Transverse colon (tissue), 4 donors: ENCODE measurements at regions not wholly inside any gene's neighbourhood (a gene's known extent, or its start where the extent isn't known, plus 50 kb on each side); places are given as distances from the start of the nearest gene placed in this dataset.

Experiments used
- DNase-seq: peaks from one replicate; pipeline ENCODE4 v3.0.0-alpha.2; 2019
- H3K27ac ChIP-seq, 4 donors: fragments of 200-600 bp; sonication (generic); 2 replicates each; pipeline ENCODE4 v1.5.1; 2016 to 2018; ENCODE audit warnings: inconsistent platforms in 4 of 4
- H3K27me3 ChIP-seq: fragments of 200-600 bp; sonication (generic); 2 replicates; pipeline ENCODE4 v1.5.1; 2017; ENCODE audit warnings: inconsistent platforms
- H3K36me3 ChIP-seq, 4 donors: fragments of 200-600 bp; sonication (generic); 2 replicates each; pipeline ENCODE4 v1.5.1; 2017 to 2019; ENCODE audit warnings: inconsistent platforms in 4 of 4
- H3K4me1 ChIP-seq, 4 donors: fragments of 200-600 bp; sonication (generic); 2 replicates each; pipeline ENCODE4 v1.5.1; 2017 to 2020; ENCODE audit warnings: inconsistent platforms in 4 of 4
- H3K4me3 ChIP-seq, 4 donors: fragments of 200-600 bp; sonication (generic); 1 replicate in 1 of 4; 2 replicates in 3 of 4; pipeline versions ENCODE4 v1.5.1 to v1.6.1; 2017 to 2019; ENCODE audit warnings: inconsistent platforms in 4 of 4
- H3K9me3 ChIP-seq, 2 donors: fragments of 200-600 bp; sonication (generic); 2 replicates each; pipeline ENCODE4 v1.5.1; 2017 to 2019; ENCODE audit warnings: inconsistent platforms in 2 of 2
- EP300 ChIP-seq: sonication (generic); formaldehyde crosslinking; IDR thresholded peaks from one replicate; pipeline ENCODE4 v1.6.1; 2017; ENCODE audit warnings: antibody characterized with exemption, low read depth
- POLR2A ChIP-seq: fragments of 450-650 bp; IDR thresholded peaks from one replicate; pipeline ENCODE4 v1.6.1; 2016; ENCODE audit warnings: antibody characterized with exemption, mild to moderate bottlenecking, moderate library complexity
- POLR2AphosphoS5 ChIP-seq, 3 donors: sonication (generic); formaldehyde crosslinking; IDR thresholded peaks; one replicate each; pipeline ENCODE4 v1.6.1; 2016; ENCODE audit warnings: antibody characterized with exemption in 3 of 3
- WGBS, 2 donors: methylation state at CpG; one replicate each; pipeline ENCODE4 v1.1.5; 2018; ENCODE audit warnings: low coverage in 1 of 2; 5-methylcytosine and 5-hydroxymethylcytosine counted together
- in situ Hi-C, 4 donors: fragments of 200-750 bp; cut with MboI; loops; one replicate each; pipeline versions ENCODE4 v1.15.0 to v1.15.1; 2017; ENCODE audit warnings: low sequenced_read_pairs in 3 of 4, low pct_ligation_motif_present in 1 of 4, low pct_unique_long_range_greater_than_20kb in 1 of 4
- intact Hi-C: fragments of 100-400 bp; cut with DNase I; formaldehyde crosslinking; loops from one replicate; pipeline ENCODE4 v1.15.1; 2023; ENCODE audit warnings: low total_unique reads
- TF ChIP-seq, protein P1 (sequence below), 5 experiments: fragments of 200-600 bp in 3 of 5; fragments of 450-650 bp in 2 of 5; sonication (generic) in 3 of 5; IDR thresholded peaks; 1 replicate in 2 of 5; 2 replicates in 3 of 5; pipeline ENCODE4 v1.5.1; 2016 to 2017; ENCODE audit warnings: antibody characterized with exemption in 5 of 5, inconsistent platforms in 3 of 5, mild to moderate bottlenecking in 2 of 5, moderate library complexity in 1 of 5

DNA sequence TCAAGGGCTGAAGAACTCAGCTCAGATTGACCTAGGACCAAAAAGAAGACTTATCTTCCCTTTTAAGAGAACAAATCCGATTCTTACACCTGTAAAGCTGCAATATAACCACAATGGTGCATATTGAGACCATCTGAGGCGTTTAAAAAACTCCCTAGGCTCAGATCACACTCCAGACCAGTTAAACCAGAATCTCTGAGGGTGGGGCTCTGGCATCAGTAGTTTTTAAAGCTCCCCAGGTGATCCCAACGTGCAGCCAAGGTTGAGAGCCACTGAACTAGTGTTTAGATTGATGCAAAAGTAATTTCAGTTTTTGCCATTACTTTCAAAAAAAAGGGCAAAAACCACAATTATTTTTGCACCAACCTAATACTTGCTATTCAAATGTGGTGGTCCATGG lies 73.9 kb upstream of the GPM6B start:
- intact Hi-C loops, result no loop called here

DNA sequence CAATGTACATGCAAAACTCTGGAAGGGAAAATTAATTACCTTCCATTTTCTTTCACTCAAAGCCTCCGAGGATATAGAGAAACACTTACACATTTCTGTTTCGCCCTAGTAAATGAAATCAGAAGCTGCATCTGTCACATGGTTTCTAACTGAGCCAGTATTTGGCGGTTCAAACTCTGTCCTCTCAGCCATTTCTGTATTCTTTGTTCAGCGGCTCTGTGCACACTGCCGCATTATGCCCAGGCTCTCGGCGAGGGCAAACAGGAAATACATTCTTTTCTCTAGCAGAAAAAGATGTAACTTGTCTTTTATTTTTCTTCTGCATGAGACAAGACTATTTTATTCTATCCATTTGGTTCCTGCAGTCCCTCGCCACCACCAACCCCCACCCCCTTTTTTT lies 71.4 kb upstream of the GPM6B start:
- Histone ChIP-seq H3K27ac (no peak overlapping the region), H3K9me3 (no peaks in the 10 kb centered on the region), H3K4me3 (no peak overlapping the region), H3K4me1 (no peaks in the 10 kb centered on the region), H3K27me3 (no peaks in the 10 kb centered on the region), H3K36me3 (no peaks in the 10 kb centered on the region)
- DNase-seq, result no peak
- intact Hi-C loops (no loop called here), in situ Hi-C loops (no loop called here)
- TF ChIP-seq EP300, result no peak
- TF ChIP-seq, protein P1, sequence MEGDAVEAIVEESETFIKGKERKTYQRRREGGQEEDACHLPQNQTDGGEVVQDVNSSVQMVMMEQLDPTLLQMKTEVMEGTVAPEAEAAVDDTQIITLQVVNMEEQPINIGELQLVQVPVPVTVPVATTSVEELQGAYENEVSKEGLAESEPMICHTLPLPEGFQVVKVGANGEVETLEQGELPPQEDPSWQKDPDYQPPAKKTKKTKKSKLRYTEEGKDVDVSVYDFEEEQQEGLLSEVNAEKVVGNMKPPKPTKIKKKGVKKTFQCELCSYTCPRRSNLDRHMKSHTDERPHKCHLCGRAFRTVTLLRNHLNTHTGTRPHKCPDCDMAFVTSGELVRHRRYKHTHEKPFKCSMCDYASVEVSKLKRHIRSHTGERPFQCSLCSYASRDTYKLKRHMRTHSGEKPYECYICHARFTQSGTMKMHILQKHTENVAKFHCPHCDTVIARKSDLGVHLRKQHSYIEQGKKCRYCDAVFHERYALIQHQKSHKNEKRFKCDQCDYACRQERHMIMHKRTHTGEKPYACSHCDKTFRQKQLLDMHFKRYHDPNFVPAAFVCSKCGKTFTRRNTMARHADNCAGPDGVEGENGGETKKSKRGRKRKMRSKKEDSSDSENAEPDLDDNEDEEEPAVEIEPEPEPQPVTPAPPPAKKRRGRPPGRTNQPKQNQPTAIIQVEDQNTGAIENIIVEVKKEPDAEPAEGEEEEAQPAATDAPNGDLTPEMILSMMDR (IDR thresholded peaks at IDR 0.05), result no peak
- TF ChIP-seq POLR2A, result no peak
- no peak for TF ChIP-seq POLR2AphosphoS5 (IDR thresholded peaks at IDR 0.05)
- 80 to 87% methylated on average over 6 to 8 of the region's 8 CpGs for WGBS, 2 donors

More for the DNA sequence above, 73.9 kb upstream of the GPM6B start:
- Histone ChIP-seq H3K27me3 (no peaks in the 10 kb centered on the region), H3K4me3 (no peak overlapping the region), H3K4me1 (no peaks in the 10 kb centered on the region), H3K36me3 (no peaks in the 10 kb centered on the region), H3K27ac (no peak overlapping the region), H3K9me3 (no peaks in the 10 kb centered on the region)
- in situ Hi-C loops, result no loop called here
- TF ChIP-seq POLR2AphosphoS5 (IDR thresholded peaks at IDR 0.05), result no peak
- TF ChIP-seq EP300, result no peak
- TF ChIP-seq POLR2A, result no peak
- TF ChIP-seq, protein P1 (IDR thresholded peaks at IDR 0.05), result no peak
- no peak for DNase-seq
- 32% methylated on average over 3 of the region's 3 CpGs; no CpG with 5 or more reads in 1 of the 2 donors for WGBS, 2 donors

DNA sequence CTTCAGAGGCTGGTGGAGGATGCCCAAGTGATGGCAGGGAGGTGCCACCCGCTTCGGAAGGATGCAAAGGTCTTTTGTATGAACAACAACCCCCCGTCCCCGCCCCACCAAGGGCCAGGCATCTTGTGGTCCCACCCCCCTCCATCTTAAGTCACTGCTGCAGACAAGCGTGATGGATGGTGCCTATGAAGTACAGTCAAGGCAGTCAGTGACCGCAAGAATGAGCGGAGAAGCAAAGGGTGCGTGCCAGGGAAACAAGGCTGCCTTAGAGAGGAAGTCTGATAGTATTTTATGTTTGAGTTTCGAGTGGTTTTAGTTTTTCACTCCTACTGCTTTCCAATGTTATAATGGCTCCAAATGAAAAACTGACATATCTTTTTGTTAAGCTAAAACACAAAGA lies 68.7 kb upstream of the GPM6B start:
- Histone ChIP-seq H3K27ac (no peak overlapping the region), H3K9me3 (no peaks in the 10 kb centered on the region), H3K4me3 (no peak overlapping the region), H3K4me1 (no peaks in the 10 kb centered on the region), H3K27me3 (no peaks in the 10 kb centered on the region), H3K36me3 (no peaks in the 10 kb centered on the region)
- WGBS, 2 donors, result 93% methylated on average over 9 of the region's 9 CpGs; no CpG with 5 or more reads in 1 of the 2 donors
- in situ Hi-C loops, result no loop called here
- intact Hi-C loops, result no loop called here
- TF ChIP-seq POLR2AphosphoS5 (IDR thresholded peaks at IDR 0.05) (no peak), EP300 (no peak), POLR2A (no peak)
- TF ChIP-seq, protein P1 (IDR thresholded peaks at IDR 0.05), result no peak
- DNase-seq, result no peak

DNA sequence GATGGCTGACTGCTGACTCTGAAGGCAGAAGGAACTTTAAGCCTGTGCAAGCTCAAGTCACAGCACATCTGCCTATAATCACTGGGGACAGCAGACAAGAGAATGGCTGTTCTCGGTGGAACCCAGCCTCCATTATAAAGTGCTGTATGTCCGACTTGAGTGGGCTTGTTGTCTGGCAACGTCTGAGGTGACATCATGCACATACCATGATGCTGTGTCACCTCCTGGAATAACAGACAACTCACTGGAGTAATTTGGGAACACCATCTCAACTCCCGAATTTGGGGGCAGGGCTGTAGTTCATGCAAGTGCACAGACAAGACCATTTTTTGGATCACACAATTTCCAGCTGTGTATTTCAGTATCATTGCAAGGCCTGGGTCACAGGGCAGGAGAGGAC lies 59.8 kb upstream of the GPM6B start:
- Histone ChIP-seq H3K27ac (no peak overlapping the region), H3K27me3 (no peaks in the 10 kb centered on the region), H3K4me1 (no peaks in the 10 kb centered on the region), H3K9me3 (no peaks in the 10 kb centered on the region), H3K4me3 (no peak overlapping the region), H3K36me3 (no peaks in the 10 kb centered on the region)
- TF ChIP-seq EP300 (no peak), POLR2AphosphoS5 (IDR thresholded peaks at IDR 0.05) (no peak), POLR2A (no peak)
- TF ChIP-seq, protein P1 (IDR thresholded peaks at IDR 0.05), result no peak
- 54% methylated on average over 4 of the region's 4 CpGs; no CpG with 5 or more reads in 1 of the 2 donors for WGBS, 2 donors
- intact Hi-C loops (no loop called here), in situ Hi-C loops (no loop called here)
- no peak for DNase-seq
